Mucosa of stomach (tissue), 1 donor: ENCODE measurements at regions not wholly inside any gene's neighbourhood (a gene's known extent, or its start where the extent isn't known, plus 50 kb on each side); places are given as distances from the start of the nearest gene placed in this dataset.

Experiments used
- H3K27me3 ChIP-seq: one replicate; pipeline ENCODE4 v1.7.0; 2013; ENCODE audit warnings: mild to moderate bottlenecking, low read length; ENCODE audit not compliant: control insufficient read depth, insufficient read depth
- H3K36me3 ChIP-seq: one replicate; pipeline ENCODE4 v1.7.0; 2013; ENCODE audit warnings: low read length; ENCODE audit not compliant: control insufficient read depth, insufficient read depth
- H3K4me1 ChIP-seq: one replicate; pipeline ENCODE4 v1.7.0; 2013; ENCODE audit warnings: mild to moderate bottlenecking, low read length; ENCODE audit not compliant: control insufficient read depth, insufficient read depth
- H3K4me3 ChIP-seq: one replicate; pipeline ENCODE4 v1.7.0; 2013; ENCODE audit warnings: low read length
- H3K9ac ChIP-seq: one replicate; pipeline ENCODE4 v1.7.0; 2013; ENCODE audit warnings: mild to moderate bottlenecking, low read length, moderate library complexity
- H3K9me3 ChIP-seq: one replicate; pipeline ENCODE4 v1.7.0; 2013; ENCODE audit warnings: mild to moderate bottlenecking, low read length, moderate library complexity; ENCODE audit not compliant: control insufficient read depth
- donor health status: Pancreatic carcinoma.

GRCh38 chr2:100205174-100205573, 62.8 kb upstream of the AFF3 start:
- H3K4me1 ChIP-seq = no peaks in the 10 kb centered on the region
- H3K9me3 ChIP-seq = no peaks in the 10 kb centered on the region
- H3K27me3 ChIP-seq = no peaks in the 10 kb centered on the region
- no peak overlapping the region for H3K9ac ChIP-seq
- no peaks in the 10 kb centered on the region for H3K36me3 ChIP-seq
- no peak overlapping the region for H3K4me3 ChIP-seq

GRCh38 chr2:100202567-100202966, 60.2 kb upstream of the AFF3 start:
- Histone ChIP-seq H3K9me3 (no peaks in the 10 kb centered on the region), H3K27me3 (no peaks in the 10 kb centered on the region), H3K4me1 (peaks cover 10% of the 10 kb centered on the region), H3K9ac (no peak overlapping the region), H3K36me3 (no peaks in the 10 kb centered on the region), H3K4me3 (no peak overlapping the region)

GRCh38 chr2:100200985-100201384, 58.6 kb upstream of the AFF3 start:
- Histone ChIP-seq H3K9me3 (no peaks in the 10 kb centered on the region), H3K9ac (no peak overlapping the region), H3K36me3 (no peaks in the 10 kb centered on the region), H3K4me1 (peaks cover 12% of the 10 kb centered on the region), H3K4me3 (no peak overlapping the region), H3K27me3 (no peaks in the 10 kb centered on the region)

GRCh38 chr2:100199421-100199820, 57.0 kb upstream of the AFF3 start:
- Histone ChIP-seq H3K36me3 (no peaks in the 10 kb centered on the region), H3K4me3 (no peak overlapping the region), H3K9me3 (no peaks in the 10 kb centered on the region), H3K4me1 (peaks cover 12% of the 10 kb centered on the region), H3K27me3 (no peaks in the 10 kb centered on the region), H3K9ac (no peak overlapping the region)

GRCh38 chr2:100198461-100199230, 56.3 kb upstream of the AFF3 start:
- no peak overlapping the region for H3K4me3 ChIP-seq
- H3K27me3 ChIP-seq = no peaks in the 10 kb centered on the region
- H3K4me1 ChIP-seq = peaks cover 17% of the 10 kb centered on the region
- no peaks in the 10 kb centered on the region for H3K9me3 ChIP-seq
- no peaks in the 10 kb centered on the region for H3K36me3 ChIP-seq
- no peak overlapping the region for H3K9ac ChIP-seq

- no peaks in the 10 kb centered on the region for H3K27me3 ChIP-seq
- peaks cover 26% of the 10 kb centered on the region for H3K4me1 ChIP-seq
- H3K9me3 ChIP-seq = no peaks in the 10 kb centered on the region
- H3K36me3 ChIP-seq = no peaks in the 10 kb centered on the region
- H3K4me3 ChIP-seq = no peak overlapping the region
- peak overlapping the region; percentile 1 for H3K9ac ChIP-seq
These were observed 55.3 kb upstream of the AFF3 start for GRCh38 chr2:100197631-100198153.

GRCh38 chr2:100196786-100197494, 54.5 kb upstream of the AFF3 start:
- Histone ChIP-seq H3K4me1 (peaks cover 30% of the 10 kb centered on the region), H3K27me3 (no peaks in the 10 kb centered on the region), H3K9ac (no peak overlapping the region), H3K4me3 (no peak overlapping the region), H3K36me3 (no peaks in the 10 kb centered on the region), H3K9me3 (no peaks in the 10 kb centered on the region)

GRCh38 chr2:100195942-100196341, 53.6 kb upstream of the AFF3 start:
- peaks cover 30% of the 10 kb centered on the region for H3K4me1 ChIP-seq
- H3K4me3 ChIP-seq = no peak overlapping the region
- no peak overlapping the region for H3K9ac ChIP-seq

GRCh38 chr2:100194951-100195350, 52.6 kb upstream of the AFF3 start:
- peaks cover 30% of the 10 kb centered on the region for H3K4me1 ChIP-seq
- no peaks in the 10 kb centered on the region for H3K27me3 ChIP-seq
- no peak overlapping the region for H3K9ac ChIP-seq
- H3K9me3 ChIP-seq = no peaks in the 10 kb centered on the region
- H3K4me3 ChIP-seq = no peak overlapping the region
- H3K36me3 ChIP-seq = no peaks in the 10 kb centered on the region

More at GRCh38 chr2:100195942-100196341, 53.6 kb upstream of the AFF3 start:
- Histone ChIP-seq H3K36me3 (no peaks in the 10 kb centered on the region), H3K9me3 (no peaks in the 10 kb centered on the region), H3K27me3 (no peaks in the 10 kb centered on the region)

- H3K36me3 ChIP-seq = no peaks in the 10 kb centered on the region
- H3K27me3 ChIP-seq = no peaks in the 10 kb centered on the region
- H3K4me3 ChIP-seq = no peak overlapping the region
- no peak overlapping the region for H3K9ac ChIP-seq
- H3K4me1 ChIP-seq = peaks cover 27% of the 10 kb centered on the region
- H3K9me3 ChIP-seq = no peaks in the 10 kb centered on the region
These were observed 50.9 kb upstream of the AFF3 start for GRCh38 chr2:100193291-100193710.

GRCh38 chr2:100192825-100193224, 50.4 kb upstream of the AFF3 start:
- Histone ChIP-seq H3K36me3 (no peaks in the 10 kb centered on the region), H3K9ac (no peak overlapping the region), H3K4me3 (no peak overlapping the region), H3K9me3 (no peaks in the 10 kb centered on the region), H3K27me3 (no peaks in the 10 kb centered on the region), H3K4me1 (peaks cover 22% of the 10 kb centered on the region)

- H3K4me1 ChIP-seq = peaks cover 18% of the 10 kb centered on the region
- no peak overlapping the region for H3K9ac ChIP-seq
- no peak overlapping the region for H3K4me3 ChIP-seq
- H3K27me3 ChIP-seq = no peaks in the 10 kb centered on the region
- H3K36me3 ChIP-seq = no peaks in the 10 kb centered on the region
- H3K9me3 ChIP-seq = no peaks in the 10 kb centered on the region
These were observed 49.9 kb upstream of the AFF3 start for GRCh38 chr2:100192300-100192699.
